ENCODE measurements at regions not wholly inside any gene's neighbourhood (a gene's known extent, or its start where the extent isn't known, plus 50 kb on each side); places are given as distances from the start of the nearest gene placed in this dataset.
A peak's percentile ranks its signal among the peaks of the same experiment; 100 is the strongest.

- Mint-ChIP-seq H3K4me1 (peaks cover 4% of the 10 kb centered on the region; the same call in 1 of the 2 replicates), H3K27me3 (ENCODE audit: low read depth) (no peaks in the 10 kb centered on the region), H3K27ac (peak overlapping the region; percentile 4; the same call in 1 of the 2 replicates), H3K36me3 (no peaks in the 10 kb centered on the region), H3K4me3 (no peak overlapping the region), H3K9me3 (no peaks in the 10 kb centered on the region)
- ChIA-PET CTCF (no interaction called here), POLR2A (no interaction called here)
- TF ChIP-seq JAZF1 (CRISPR knock-in tag; IDR thresholded peaks at IDR 0.05) (no peak), NFYB (CRISPR knock-in tag; conservative IDR thresholded peaks at IDR 0.05; ENCODE audit: low read depth) (no peak), TP53 (CRISPR knock-in tag; IDR thresholded peaks at IDR 0.05) (no peak)
- DNase-seq (ENCODE audit: low spot score) (no peak), ATAC-seq (no peak)
Observed at GRCh38 chr13:64158908-64159307, 2743.3 kb upstream of the PCDH20 start.

DNA sequence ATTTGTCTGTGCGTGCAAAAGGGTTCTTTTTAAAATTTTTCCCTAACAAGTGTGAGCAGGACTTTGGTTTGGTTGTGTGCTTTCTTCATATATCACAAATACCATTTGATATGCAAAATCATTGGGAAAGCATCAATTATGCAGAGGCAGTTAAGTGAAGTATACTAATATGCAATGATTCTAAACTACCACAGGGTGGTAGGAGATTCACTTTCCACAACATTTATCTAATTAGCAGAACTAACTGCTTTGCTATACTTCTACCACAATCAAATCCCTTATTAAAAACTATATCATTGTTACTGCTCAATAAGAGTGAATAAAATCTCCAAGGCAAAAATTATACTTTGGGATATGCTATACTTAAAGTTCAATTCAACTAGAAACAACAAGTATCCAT is 2738.9 kb upstream of the PCDH20 start:
- no peak overlapping the region for H3K27ac Mint-ChIP-seq
- DNase-seq (ENCODE audit: low spot score) (no peak), ATAC-seq (no peak)
- TF ChIP-seq ZBTB43 (CRISPR knock-in tag; IDR thresholded peaks at IDR 0.05) (no peak), CBFB (CRISPR knock-in tag; IDR thresholded peaks at IDR 0.05; ENCODE audit: low read depth) (no peak), ATF6 (CRISPR knock-in tag; IDR thresholded peaks at IDR 0.05) (no peak), CTCF (IDR thresholded peaks at IDR 0.05) (no peak)
- TF ChIP-seq, protein P1, sequence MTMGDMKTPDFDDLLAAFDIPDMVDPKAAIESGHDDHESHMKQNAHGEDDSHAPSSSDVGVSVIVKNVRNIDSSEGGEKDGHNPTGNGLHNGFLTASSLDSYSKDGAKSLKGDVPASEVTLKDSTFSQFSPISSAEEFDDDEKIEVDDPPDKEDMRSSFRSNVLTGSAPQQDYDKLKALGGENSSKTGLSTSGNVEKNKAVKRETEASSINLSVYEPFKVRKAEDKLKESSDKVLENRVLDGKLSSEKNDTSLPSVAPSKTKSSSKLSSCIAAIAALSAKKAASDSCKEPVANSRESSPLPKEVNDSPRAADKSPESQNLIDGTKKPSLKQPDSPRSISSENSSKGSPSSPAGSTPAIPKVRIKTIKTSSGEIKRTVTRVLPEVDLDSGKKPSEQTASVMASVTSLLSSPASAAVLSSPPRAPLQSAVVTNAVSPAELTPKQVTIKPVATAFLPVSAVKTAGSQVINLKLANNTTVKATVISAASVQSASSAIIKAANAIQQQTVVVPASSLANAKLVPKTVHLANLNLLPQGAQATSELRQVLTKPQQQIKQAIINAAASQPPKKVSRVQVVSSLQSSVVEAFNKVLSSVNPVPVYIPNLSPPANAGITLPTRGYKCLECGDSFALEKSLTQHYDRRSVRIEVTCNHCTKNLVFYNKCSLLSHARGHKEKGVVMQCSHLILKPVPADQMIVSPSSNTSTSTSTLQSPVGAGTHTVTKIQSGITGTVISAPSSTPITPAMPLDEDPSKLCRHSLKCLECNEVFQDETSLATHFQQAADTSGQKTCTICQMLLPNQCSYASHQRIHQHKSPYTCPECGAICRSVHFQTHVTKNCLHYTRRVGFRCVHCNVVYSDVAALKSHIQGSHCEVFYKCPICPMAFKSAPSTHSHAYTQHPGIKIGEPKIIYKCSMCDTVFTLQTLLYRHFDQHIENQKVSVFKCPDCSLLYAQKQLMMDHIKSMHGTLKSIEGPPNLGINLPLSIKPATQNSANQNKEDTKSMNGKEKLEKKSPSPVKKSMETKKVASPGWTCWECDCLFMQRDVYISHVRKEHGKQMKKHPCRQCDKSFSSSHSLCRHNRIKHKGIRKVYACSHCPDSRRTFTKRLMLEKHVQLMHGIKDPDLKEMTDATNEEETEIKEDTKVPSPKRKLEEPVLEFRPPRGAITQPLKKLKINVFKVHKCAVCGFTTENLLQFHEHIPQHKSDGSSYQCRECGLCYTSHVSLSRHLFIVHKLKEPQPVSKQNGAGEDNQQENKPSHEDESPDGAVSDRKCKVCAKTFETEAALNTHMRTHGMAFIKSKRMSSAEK (CRISPR knock-in tag; IDR thresholded peaks at IDR 0.05; ENCODE audit: borderline replicate concordance): no peak
- H3K4me3 Mint-ChIP-seq: no peak overlapping the region
- H3K36me3 Mint-ChIP-seq: no peaks in the 10 kb centered on the region
- ChIA-PET CTCF (no interaction called here), POLR2A (no interaction called here)
- peaks cover 5% of the 10 kb centered on the region; the same call in 1 of the 2 replicates for H3K9me3 Mint-ChIP-seq
- H3K4me1 Mint-ChIP-seq: peaks cover 4% of the 10 kb centered on the region; the same call in 1 of the 2 replicates
- no peaks in the 10 kb centered on the region for H3K27me3 Mint-ChIP-seq (ENCODE audit: low read depth)

GRCh38 chr13:64130600-64130999 is 2715.0 kb upstream of the PCDH20 start:
- H3K9me3 Mint-ChIP-seq: no peaks in the 10 kb centered on the region
- H3K4me1 Mint-ChIP-seq: no peaks in the 10 kb centered on the region; the same call in 1 of the 2 replicates
- H3K4me3 Mint-ChIP-seq: no peak overlapping the region
- ChIA-PET CTCF (no interaction called here), POLR2A (no interaction called here)
- no peak overlapping the region for H3K27ac Mint-ChIP-seq
- H3K36me3 Mint-ChIP-seq: no peaks in the 10 kb centered on the region
- TF ChIP-seq CREM (CRISPR knock-in tag; IDR thresholded peaks at IDR 0.05) (no peak), ETV6 (CRISPR knock-in tag; IDR thresholded peaks at IDR 0.05) (no peak), SOX15 (CRISPR knock-in tag; IDR thresholded peaks at IDR 0.05) (no peak), MYBL2 (CRISPR knock-in tag; IDR thresholded peaks at IDR 0.05) (no peak), ESRRA (CRISPR knock-in tag; IDR thresholded peaks at IDR 0.05; ENCODE audit: borderline replicate concordance) (no peak), ZNF317 (CRISPR knock-in tag; IDR thresholded peaks at IDR 0.05; ENCODE audit: borderline replicate concordance, low read depth) (no peak), TCF7 (CRISPR knock-in tag; IDR thresholded peaks at IDR 0.05; ENCODE audit: low read depth) (no peak), SMAD3 (CRISPR knock-in tag; IDR thresholded peaks at IDR 0.05; ENCODE audit: borderline replicate concordance) (no peak), ZNF263 (CRISPR knock-in tag; IDR thresholded peaks at IDR 0.05; ENCODE audit: low read depth) (no peak), E2F1 (CRISPR knock-in tag; IDR thresholded peaks at IDR 0.05) (no peak)
- TF ChIP-seq, protein P2, sequence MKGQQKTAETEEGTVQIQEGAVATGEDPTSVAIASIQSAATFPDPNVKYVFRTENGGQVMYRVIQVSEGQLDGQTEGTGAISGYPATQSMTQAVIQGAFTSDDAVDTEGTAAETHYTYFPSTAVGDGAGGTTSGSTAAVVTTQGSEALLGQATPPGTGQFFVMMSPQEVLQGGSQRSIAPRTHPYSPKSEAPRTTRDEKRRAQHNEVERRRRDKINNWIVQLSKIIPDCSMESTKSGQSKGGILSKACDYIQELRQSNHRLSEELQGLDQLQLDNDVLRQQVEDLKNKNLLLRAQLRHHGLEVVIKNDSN (CRISPR knock-in tag; IDR thresholded peaks at IDR 0.05): no peak
- TF ChIP-seq, protein P3, sequence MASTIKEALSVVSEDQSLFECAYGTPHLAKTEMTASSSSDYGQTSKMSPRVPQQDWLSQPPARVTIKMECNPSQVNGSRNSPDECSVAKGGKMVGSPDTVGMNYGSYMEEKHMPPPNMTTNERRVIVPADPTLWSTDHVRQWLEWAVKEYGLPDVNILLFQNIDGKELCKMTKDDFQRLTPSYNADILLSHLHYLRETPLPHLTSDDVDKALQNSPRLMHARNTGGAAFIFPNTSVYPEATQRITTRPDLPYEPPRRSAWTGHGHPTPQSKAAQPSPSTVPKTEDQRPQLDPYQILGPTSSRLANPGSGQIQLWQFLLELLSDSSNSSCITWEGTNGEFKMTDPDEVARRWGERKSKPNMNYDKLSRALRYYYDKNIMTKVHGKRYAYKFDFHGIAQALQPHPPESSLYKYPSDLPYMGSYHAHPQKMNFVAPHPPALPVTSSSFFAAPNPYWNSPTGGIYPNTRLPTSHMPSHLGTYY (CRISPR knock-in tag; IDR thresholded peaks at IDR 0.05): no peak
- ATAC-seq (peak; percentile 41), DNase-seq (ENCODE audit: low spot score) (no peak)
- H3K27me3 Mint-ChIP-seq (ENCODE audit: low read depth): no peaks in the 10 kb centered on the region
